H9 (cell line): ENCODE measurements at regions not wholly inside any gene's neighbourhood (a gene's known extent, or its start where the extent isn't known, plus 50 kb on each side); places are given as distances from the start of the nearest gene placed in this dataset.

Source experiments
- DNase-seq: peaks from one replicate; pipeline ENCODE4 v3.0.0-alpha.2; 2017
- H2AFZ ChIP-seq: one replicate; pipeline ENCODE4 v1.6.1; 2013; ENCODE audit warnings: mild to moderate bottlenecking, low read length, control low read depth, moderate library complexity
- H2AK5ac ChIP-seq: 2 replicates; pipeline ENCODE4 v1.6.1; 2013; ENCODE audit warnings: low read length, control low read depth, mixed read lengths; ENCODE audit not compliant: insufficient read length
- H2BK120ac ChIP-seq: one replicate; pipeline ENCODE4 v1.6.1; 2013; ENCODE audit warnings: low read depth, mild to moderate bottlenecking, low read length, control low read depth, inconsistent platforms; ENCODE audit not compliant: poor library complexity, severe bottlenecking
- H2BK12ac ChIP-seq: 2 replicates; pipeline ENCODE4 v1.6.1; 2013; ENCODE audit warnings: low read length, control low read depth, mixed read lengths, low read depth; ENCODE audit not compliant: insufficient read length
- H2BK15ac ChIP-seq: 2 replicates; pipeline ENCODE4 v1.6.1; 2013; ENCODE audit warnings: low read depth, low read length, control low read depth
- H2BK20ac ChIP-seq: one replicate; pipeline ENCODE4 v1.6.1; 2013; ENCODE audit warnings: low read depth, mild to moderate bottlenecking, low read length, control low read depth, inconsistent platforms; ENCODE audit not compliant: poor library complexity, severe bottlenecking
- H2BK5ac ChIP-seq: 2 replicates; pipeline ENCODE4 v1.6.1; 2013; ENCODE audit warnings: low read length, control low read depth, mixed read lengths; ENCODE audit not compliant: insufficient read length
- H3K14ac ChIP-seq: 2 replicates; pipeline ENCODE4 v1.6.1; 2013; ENCODE audit warnings: low read length, control low read depth; ENCODE audit not compliant: insufficient read depth
- H3K18ac ChIP-seq: 2 replicates; pipeline ENCODE4 v1.6.1; 2013; ENCODE audit warnings: low read depth, mild to moderate bottlenecking, mixed read lengths, low read length, control low read depth; ENCODE audit not compliant: insufficient read length
- H3K23ac ChIP-seq: 2 replicates; pipeline ENCODE4 v1.6.1; 2013; ENCODE audit warnings: low read length, control low read depth, mixed read lengths, low read depth; ENCODE audit not compliant: insufficient read length
- H3K23me2 ChIP-seq: 2 replicates; pipeline ENCODE4 v1.6.1; 2013; ENCODE audit warnings: low read depth, mild to moderate bottlenecking, mixed read lengths, low read length, control low read depth; ENCODE audit not compliant: insufficient read length, poor library complexity, severe bottlenecking
- H3K27ac ChIP-seq: 2 replicates; pipeline ENCODE4 v1.5.1; 2013; ENCODE audit warnings: low read length, control low read depth, mixed read lengths, low read depth; ENCODE audit not compliant: insufficient read length
- H3K27me3 ChIP-seq: 2 replicates; pipeline ENCODE4 v1.6.1; 2013; ENCODE audit warnings: low read length, control low read depth, inconsistent platforms; ENCODE audit not compliant: insufficient read depth
- H3K4ac ChIP-seq: 2 replicates; pipeline ENCODE4 v1.6.1; 2013; ENCODE audit warnings: low read depth, mild to moderate bottlenecking, control low read depth, inconsistent platforms, low read length, moderate library complexity
- H3K4me1 ChIP-seq: 2 replicates; pipeline ENCODE4 v1.6.1; 2013; ENCODE audit warnings: low read length, control low read depth, inconsistent platforms; ENCODE audit not compliant: insufficient read depth
- H3K4me2 ChIP-seq: 2 replicates; pipeline ENCODE4 v1.6.1; 2013; ENCODE audit warnings: low read length, control low read depth, mixed read lengths; ENCODE audit not compliant: insufficient read length, insufficient read depth
- H3K56ac ChIP-seq: 2 replicates; pipeline ENCODE4 v1.6.1; 2013; ENCODE audit warnings: low read depth, mild to moderate bottlenecking, mixed read lengths, low read length, control low read depth; ENCODE audit not compliant: insufficient read length
- H3K79me1 ChIP-seq: 2 replicates; pipeline ENCODE4 v1.6.1; 2013; ENCODE audit warnings: low read depth, mild to moderate bottlenecking, moderate library complexity, low read length, control low read depth, inconsistent platforms; ENCODE audit not compliant: insufficient read depth, poor library complexity, severe bottlenecking
- H3K79me2 ChIP-seq: 2 replicates; pipeline ENCODE4 v1.6.1; 2013; ENCODE audit warnings: low read length, control low read depth, inconsistent platforms; ENCODE audit not compliant: insufficient read depth
- H3K9ac ChIP-seq: 2 replicates; pipeline ENCODE4 v1.6.1; 2013; ENCODE audit warnings: low read length, control low read depth, mixed read lengths; ENCODE audit not compliant: insufficient read length; ENCODE audit errors: extremely low read depth
- H3K9me3 ChIP-seq: one replicate; pipeline ENCODE4 v1.6.1; 2013; ENCODE audit warnings: low read depth, low read length, inconsistent platforms; ENCODE audit not compliant: control insufficient read depth
- H3T11ph ChIP-seq: one replicate; pipeline ENCODE4 v1.6.1; 2013; ENCODE audit warnings: mild to moderate bottlenecking, low read length, control low read depth, inconsistent platforms
- H4K20me1 ChIP-seq: one replicate; pipeline ENCODE4 v1.6.1; 2013; ENCODE audit not compliant: control insufficient read depth, insufficient read length, insufficient read depth
- H4K5ac ChIP-seq: 2 replicates; pipeline ENCODE4 v1.6.1; 2013; ENCODE audit warnings: low read depth, mild to moderate bottlenecking, mixed read lengths, low read length, control low read depth; ENCODE audit not compliant: insufficient read length
- H4K8ac ChIP-seq: replicated peaks from 2 replicates; pipeline ENCODE4 v1.6.1; 2013; ENCODE audit warnings: low read length, control low read depth, mixed read lengths, low read depth; ENCODE audit not compliant: insufficient read length
- H4K91ac ChIP-seq: 2 replicates; pipeline ENCODE4 v1.6.1; 2013; ENCODE audit warnings: low read depth, mild to moderate bottlenecking, moderate library complexity, mixed read lengths, low read length, control low read depth; ENCODE audit not compliant: insufficient read length
- H3K27ac Mint-ChIP-seq, 3 experiments: 2 replicates in 2 of 3; 3 replicates in 1 of 3; pipeline ENCODE4 v1.8.0; 2020 to 2021; ENCODE audit warnings: mixed read lengths in 3 of 3, mild to moderate bottlenecking in 1 of 3, moderate library complexity in 1 of 3
- H3K27me3 Mint-ChIP-seq: 2 replicates; pipeline ENCODE4 v1.8.0; 2021; ENCODE audit warnings: low read depth, mild to moderate bottlenecking, moderate library complexity, mixed read lengths
- H3K36me3 Mint-ChIP-seq, 3 experiments: 2 replicates in 2 of 3; 3 replicates in 1 of 3; pipeline ENCODE4 v1.8.0; 2020 to 2021; ENCODE audit warnings: low read depth in 3 of 3, mixed read lengths in 3 of 3; ENCODE audit not compliant: insufficient read depth in 1 of 3
- H3K4me1 Mint-ChIP-seq, 2 experiments: 2 replicates each; pipeline ENCODE4 v1.8.0; 2020; ENCODE audit warnings: mixed read lengths in 2 of 2
- H3K4me3 Mint-ChIP-seq, 2 experiments: 2 replicates in 1 of 2; 3 replicates in 1 of 2; pipeline ENCODE4 v1.8.0; 2020 to 2021; ENCODE audit warnings: mild to moderate bottlenecking in 2 of 2, mixed read lengths in 2 of 2, moderate library complexity in 1 of 2
- H3K9me3 Mint-ChIP-seq, 2 experiments: 2 replicates in 1 of 2; 3 replicates in 1 of 2; pipeline ENCODE4 v1.8.0; 2020; ENCODE audit warnings: mild to moderate bottlenecking in 2 of 2, mixed read lengths in 2 of 2, moderate library complexity in 1 of 2
- WGBS: extraction: QIAGEN DNeasy Blood & Tissue Kit; methylation state at CpG from one replicate; pipeline ENCODE4 v1.1.7; 2013; ENCODE audit warnings: missing lambda C conversion rate, low lambda C conversion rate, mixed read lengths; ENCODE audit not compliant: insufficient read length; ENCODE audit errors: extremely low coverage; 5-methylcytosine and 5-hydroxymethylcytosine counted together
- TF ChIP-seq, protein P1 (sequence below): fragments of 200-600 bp; sonication (generic); conservative IDR thresholded peaks from 3 replicates; pipeline ENCODE4 v1.8.0; 2021; ENCODE audit warnings: antibody characterized with exemption, mild to moderate bottlenecking

DNA sequence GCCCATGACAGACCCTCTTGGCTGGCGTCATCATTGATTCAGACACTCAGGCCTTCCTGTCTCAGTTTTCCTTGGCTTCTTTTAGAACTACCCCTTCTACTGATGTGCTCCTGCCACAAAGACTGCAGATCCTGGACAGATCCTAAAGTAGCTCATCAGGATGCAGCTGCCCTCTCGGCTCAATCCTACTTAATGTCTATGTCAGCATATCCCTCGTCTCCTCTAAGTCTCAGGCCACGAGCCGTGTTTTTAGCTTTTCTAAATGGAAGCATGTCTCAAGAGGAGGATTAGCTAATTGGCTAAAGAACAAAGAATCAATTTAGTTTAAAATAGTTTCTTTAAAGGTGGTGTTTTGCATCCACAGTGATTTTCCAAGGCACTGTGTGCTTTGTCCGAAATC lies 447.7 kb downstream of the STIM2 start:
- Histone ChIP-seq H3K18ac (no peak overlapping the region), H2BK20ac (no peak overlapping the region), H3K4me2 (no peak overlapping the region), H2BK15ac (no peak overlapping the region), H3K9ac (no peak overlapping the region), H3T11ph (no peak overlapping the region), H4K8ac (no peak overlapping the region), H3K79me2 (no peaks in the 10 kb centered on the region), H4K5ac (no peak overlapping the region), H4K91ac (no peak overlapping the region), H4K20me1 (no peaks in the 10 kb centered on the region), H2BK12ac (no peak overlapping the region), H3K14ac (no peak overlapping the region), H3K23ac (no peak overlapping the region), H3K4ac (no peak overlapping the region), H2AFZ (no peak overlapping the region), H3K27me3 (no peaks in the 10 kb centered on the region), H3K4me1 (no peaks in the 10 kb centered on the region), H3K27ac (no peak overlapping the region), H3K23me2 (no peaks in the 10 kb centered on the region), H2AK5ac (no peak overlapping the region), H3K56ac (no peak overlapping the region), H3K79me1 (no peaks in the 10 kb centered on the region), H2BK120ac (no peak overlapping the region), H3K9me3 (no peaks in the 10 kb centered on the region), H2BK5ac (no peak overlapping the region)
- no CpG with 5 or more reads among the region's 6 CpGs for WGBS
- Mint-ChIP-seq H3K36me3 (no peaks in the 10 kb centered on the region), H3K4me1 (peaks cover 16 to 19% of the 10 kb centered on the region in 2 experiments), H3K27me3 (no peaks in the 10 kb centered on the region; the same call in 1 of the 2 replicates), H3K9me3 (no peaks in the 10 kb centered on the region), H3K4me3 (no peak overlapping the region), H3K27ac (no peak overlapping the region; a peak in 1 of 7 replicates)
- no peak for DNase-seq
- TF ChIP-seq, protein P1, sequence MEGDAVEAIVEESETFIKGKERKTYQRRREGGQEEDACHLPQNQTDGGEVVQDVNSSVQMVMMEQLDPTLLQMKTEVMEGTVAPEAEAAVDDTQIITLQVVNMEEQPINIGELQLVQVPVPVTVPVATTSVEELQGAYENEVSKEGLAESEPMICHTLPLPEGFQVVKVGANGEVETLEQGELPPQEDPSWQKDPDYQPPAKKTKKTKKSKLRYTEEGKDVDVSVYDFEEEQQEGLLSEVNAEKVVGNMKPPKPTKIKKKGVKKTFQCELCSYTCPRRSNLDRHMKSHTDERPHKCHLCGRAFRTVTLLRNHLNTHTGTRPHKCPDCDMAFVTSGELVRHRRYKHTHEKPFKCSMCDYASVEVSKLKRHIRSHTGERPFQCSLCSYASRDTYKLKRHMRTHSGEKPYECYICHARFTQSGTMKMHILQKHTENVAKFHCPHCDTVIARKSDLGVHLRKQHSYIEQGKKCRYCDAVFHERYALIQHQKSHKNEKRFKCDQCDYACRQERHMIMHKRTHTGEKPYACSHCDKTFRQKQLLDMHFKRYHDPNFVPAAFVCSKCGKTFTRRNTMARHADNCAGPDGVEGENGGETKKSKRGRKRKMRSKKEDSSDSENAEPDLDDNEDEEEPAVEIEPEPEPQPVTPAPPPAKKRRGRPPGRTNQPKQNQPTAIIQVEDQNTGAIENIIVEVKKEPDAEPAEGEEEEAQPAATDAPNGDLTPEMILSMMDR = no peak
